HEK293 (cell line): ENCODE measurements at regions not wholly inside any gene's neighbourhood (a gene's known extent, or its start where the extent isn't known, plus 50 kb on each side); places are given as distances from the start of the nearest gene placed in this dataset.

Source experiments
- TRIM28 ChIP-seq: IDR thresholded peaks from 2 replicates; pipeline ENCODE4 v1.6.1; 2011; ENCODE audit warnings: low read length, control low read depth, borderline replicate concordance
- ZNF843 ChIP-seq: fragments of 450-650 bp; formaldehyde crosslinking; IDR thresholded peaks from 2 replicates; pipeline ENCODE4 v1.5.1; 2016; ENCODE audit warnings: missing biosample characterization, missing genetic modification characterization

DNA sequence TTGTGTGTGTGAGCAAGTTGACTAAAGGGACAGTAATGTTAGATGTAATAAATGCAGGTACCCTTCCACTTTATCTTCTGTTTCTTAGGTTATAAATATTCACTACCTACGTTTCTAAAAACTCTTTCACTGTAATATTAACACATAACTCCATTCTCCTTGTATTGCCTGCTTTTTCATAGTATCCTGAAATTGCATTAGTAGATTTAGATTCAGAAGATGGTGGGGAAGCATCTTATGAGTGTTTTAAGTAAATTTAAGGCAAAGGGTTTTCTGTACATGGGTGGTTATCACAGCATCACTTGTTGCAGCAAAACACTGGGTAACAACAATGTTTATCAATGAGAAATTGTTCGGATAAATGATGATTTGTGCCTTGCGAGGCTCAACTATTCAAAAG is 115.2 kb upstream of the VPREB1 start:
- TF ChIP-seq ZNF843 (tag by site-specific recombination) (no peak), TRIM28 (no peak)
